HEK293 (cell line): ENCODE measurements at regions not wholly inside any gene's neighbourhood (a gene's known extent, or its start where the extent isn't known, plus 50 kb on each side); places are given as distances from the start of the nearest gene placed in this dataset.

Experiments used
- CTCF ChIA-PET: fragments of 350-600 bp; formaldehyde crosslinking; extraction: SDS; loops from one replicate; lab custom pipeline; 2021; ENCODE audit warnings: antibody characterized with exemption; lab: Yijun Ruan, JAX
- POLR2A ChIA-PET: fragments of 300-600 bp; formaldehyde crosslinking; extraction: SDS; loops from one replicate; lab custom pipeline; 2020; ENCODE audit warnings: antibody characterized with exemption, inconsistent platforms; lab: Yijun Ruan, JAX
- H3K27ac ChIP-seq: fragments of 200-500 bp; sonication (Bioruptor generic); 2 replicates; pipeline ENCODE4 v1.5.1; 2014; ENCODE audit warnings: low read depth, low read length, control low read depth, inconsistent platforms; ENCODE audit errors: extremely low read depth
- H3K36me3 ChIP-seq, 2 experiments: fragments of 200-500 bp in 1 of 2; sonication (Bioruptor generic) in 1 of 2; 1 replicate in 1 of 2; 2 replicates in 1 of 2; pipeline ENCODE4 v1.5.1; 2014 to 2017; ENCODE audit warnings: inconsistent platforms in 2 of 2, low read length in 2 of 2; ENCODE audit not compliant: control insufficient read depth in 2 of 2, insufficient read depth in 1 of 2
- H3K4me1 ChIP-seq: fragments of 200-500 bp; sonication (Bioruptor generic); 2 replicates; pipeline ENCODE4 v1.5.1; 2014; ENCODE audit warnings: mild to moderate bottlenecking, low read length, inconsistent platforms; ENCODE audit not compliant: control insufficient read depth, insufficient read depth
- H3K4me3 ChIP-seq: 2 replicates; pipeline ENCODE4 v1.5.1; 2011; ENCODE audit warnings: low read depth, mild to moderate bottlenecking, control low read depth, low read length, moderate library complexity
- H3K9me3 ChIP-seq: fragments of 200-500 bp; sonication (Bioruptor generic); 2 replicates; pipeline ENCODE4 v1.5.1; 2014; ENCODE audit warnings: low read depth, low read length, inconsistent platforms; ENCODE audit not compliant: control insufficient read depth, insufficient read depth
- FEZF1 ChIP-seq: fragments of 450-650 bp; formaldehyde crosslinking; IDR thresholded peaks from 2 replicates; pipeline ENCODE4 v1.5.1; 2016; ENCODE audit warnings: missing biosample characterization, missing genetic modification characterization
- SALL2 ChIP-seq: fragments of 450-650 bp; formaldehyde crosslinking; IDR thresholded peaks from 2 replicates; pipeline ENCODE4 v1.5.0; 2017; ENCODE audit warnings: missing biosample characterization, mild to moderate bottlenecking, missing genetic modification characterization, borderline replicate concordance
- SCRT1 ChIP-seq: fragments of 450-650 bp; formaldehyde crosslinking; IDR thresholded peaks from 2 replicates; pipeline ENCODE4 v1.5.1; 2016; ENCODE audit warnings: missing biosample characterization, missing genetic modification characterization, borderline replicate concordance
- SP7 ChIP-seq: fragments of 450-650 bp; formaldehyde crosslinking; IDR thresholded peaks from 2 replicates; pipeline ENCODE4 v1.5.1; 2016; ENCODE audit warnings: missing biosample characterization, missing genetic modification characterization
- ZNF10 ChIP-seq: fragments of 450-650 bp; formaldehyde crosslinking; IDR thresholded peaks from 2 replicates; pipeline ENCODE4 v1.5.1; 2017; ENCODE audit warnings: missing biosample characterization, missing genetic modification characterization
- ZNF2 ChIP-seq: fragments of 450-650 bp; formaldehyde crosslinking; IDR thresholded peaks from 2 replicates; pipeline ENCODE4 v1.5.1; 2016; ENCODE audit warnings: missing biosample characterization, missing genetic modification characterization
- ZNF202 ChIP-seq: fragments of 450-650 bp; formaldehyde crosslinking; IDR thresholded peaks from 2 replicates; pipeline ENCODE4 v1.5.1; 2016; ENCODE audit warnings: missing biosample characterization, missing genetic modification characterization, borderline replicate concordance
- ZNF324 ChIP-seq: fragments of 450-650 bp; formaldehyde crosslinking; IDR thresholded peaks from 2 replicates; pipeline ENCODE4 v1.5.1; 2016; ENCODE audit warnings: missing biosample characterization, missing genetic modification characterization
- ZNF391 ChIP-seq: fragments of 450-650 bp; formaldehyde crosslinking; IDR thresholded peaks from 2 replicates; pipeline ENCODE4 v1.5.1; 2016; ENCODE audit warnings: low read depth, missing biosample characterization, missing genetic modification characterization, borderline replicate concordance
- ZNF555 ChIP-seq: fragments of 450-650 bp; formaldehyde crosslinking; conservative IDR thresholded peaks from 2 replicates; pipeline ENCODE4 v1.5.1; 2017; ENCODE audit warnings: missing biosample characterization, mild to moderate bottlenecking, missing genetic modification characterization, inconsistent platforms
- ZNF624 ChIP-seq: fragments of 450-650 bp; formaldehyde crosslinking; IDR thresholded peaks from 2 replicates; pipeline ENCODE4 v1.5.1; 2017; ENCODE audit warnings: missing biosample characterization, missing genetic modification characterization
- ZNF670 ChIP-seq: fragments of 450-650 bp; formaldehyde crosslinking; IDR thresholded peaks from 2 replicates; pipeline ENCODE4 v1.5.1; 2016; ENCODE audit warnings: missing biosample characterization, missing genetic modification characterization, low read depth
- ZNF776 ChIP-seq: fragments of 450-650 bp; formaldehyde crosslinking; IDR thresholded peaks from 2 replicates; pipeline ENCODE4 v1.5.0; 2017; ENCODE audit warnings: missing biosample characterization, missing genetic modification characterization, borderline replicate concordance
- ZNF791 ChIP-seq: fragments of 450-650 bp; formaldehyde crosslinking; IDR thresholded peaks from 2 replicates; pipeline ENCODE4 v1.5.1; 2016; ENCODE audit warnings: missing biosample characterization, missing genetic modification characterization
- ZNF837 ChIP-seq: fragments of 450-650 bp; formaldehyde crosslinking; IDR thresholded peaks from 2 replicates; pipeline ENCODE4 v1.5.1; 2016; ENCODE audit warnings: missing biosample characterization, missing genetic modification characterization
- TF ChIP-seq, protein P1 (sequence below): fragments of 450-650 bp; IDR thresholded peaks from 2 replicates; pipeline ENCODE4 v1.5.1; 2018; ENCODE audit warnings: missing biosample characterization, missing genetic modification characterization
- TF ChIP-seq, protein P2 (sequence below): fragments of 450-650 bp; formaldehyde crosslinking; IDR thresholded peaks from 2 replicates; pipeline ENCODE4 v1.5.1; 2016; ENCODE audit warnings: missing biosample characterization, missing genetic modification characterization
- TF ChIP-seq, protein P3 (sequence below): fragments of 450-650 bp; formaldehyde crosslinking; IDR thresholded peaks from 2 replicates; pipeline ENCODE4 v1.5.1; 2016; ENCODE audit warnings: missing biosample characterization, missing genetic modification characterization, borderline replicate concordance
- TF ChIP-seq, protein P4 (sequence below): fragments of 450-650 bp; formaldehyde crosslinking; IDR thresholded peaks from 2 replicates; pipeline ENCODE4 v1.5.1; 2016; ENCODE audit warnings: missing biosample characterization, missing genetic modification characterization

DNA sequence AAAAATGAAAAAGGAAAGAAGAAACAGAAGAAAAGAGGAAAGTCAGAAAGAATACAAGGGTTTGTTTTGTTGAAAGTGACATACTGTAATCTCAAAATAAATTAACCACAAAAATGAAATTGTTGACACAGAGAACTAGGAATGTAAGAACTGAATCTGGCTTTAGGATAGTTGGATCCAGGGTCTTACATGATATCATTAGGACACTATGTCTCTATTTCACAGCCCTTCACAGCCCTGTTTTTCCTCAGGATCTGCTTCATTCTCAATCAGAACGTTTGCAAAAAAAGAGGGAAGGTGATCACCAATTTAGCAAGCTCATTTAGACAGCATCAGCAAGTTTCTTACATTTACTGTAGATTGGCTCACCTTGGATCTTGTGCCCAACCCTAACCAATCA is 188.5 kb upstream of the NREP start:
- TF ChIP-seq ZNF791 (no peak), ZNF391 (no peak), ZNF624 (tag by site-specific recombination) (no peak), ZNF555 (no peak), SP7 (tag by site-specific recombination) (no peak), ZNF776 (no peak), ZNF670 (tag by site-specific recombination) (no peak)
- TF ChIP-seq, protein P1, sequence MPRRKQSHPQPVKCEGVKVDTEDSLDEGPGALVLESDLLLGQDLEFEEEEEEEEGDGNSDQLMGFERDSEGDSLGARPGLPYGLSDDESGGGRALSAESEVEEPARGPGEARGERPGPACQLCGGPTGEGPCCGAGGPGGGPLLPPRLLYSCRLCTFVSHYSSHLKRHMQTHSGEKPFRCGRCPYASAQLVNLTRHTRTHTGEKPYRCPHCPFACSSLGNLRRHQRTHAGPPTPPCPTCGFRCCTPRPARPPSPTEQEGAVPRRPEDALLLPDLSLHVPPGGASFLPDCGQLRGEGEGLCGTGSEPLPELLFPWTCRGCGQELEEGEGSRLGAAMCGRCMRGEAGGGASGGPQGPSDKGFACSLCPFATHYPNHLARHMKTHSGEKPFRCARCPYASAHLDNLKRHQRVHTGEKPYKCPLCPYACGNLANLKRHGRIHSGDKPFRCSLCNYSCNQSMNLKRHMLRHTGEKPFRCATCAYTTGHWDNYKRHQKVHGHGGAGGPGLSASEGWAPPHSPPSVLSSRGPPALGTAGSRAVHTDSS (tag by site-specific recombination) = no peak
- CTCF ChIA-PET = no interaction called here
- Histone ChIP-seq H3K4me3 (no peak overlapping the region), H3K9me3 (no peaks in the 10 kb centered on the region), H3K36me3 (no peaks in the 10 kb centered on the region), H3K4me1 (no peaks in the 10 kb centered on the region), H3K27ac (no peak overlapping the region)
- POLR2A ChIA-PET = no interaction called here

DNA sequence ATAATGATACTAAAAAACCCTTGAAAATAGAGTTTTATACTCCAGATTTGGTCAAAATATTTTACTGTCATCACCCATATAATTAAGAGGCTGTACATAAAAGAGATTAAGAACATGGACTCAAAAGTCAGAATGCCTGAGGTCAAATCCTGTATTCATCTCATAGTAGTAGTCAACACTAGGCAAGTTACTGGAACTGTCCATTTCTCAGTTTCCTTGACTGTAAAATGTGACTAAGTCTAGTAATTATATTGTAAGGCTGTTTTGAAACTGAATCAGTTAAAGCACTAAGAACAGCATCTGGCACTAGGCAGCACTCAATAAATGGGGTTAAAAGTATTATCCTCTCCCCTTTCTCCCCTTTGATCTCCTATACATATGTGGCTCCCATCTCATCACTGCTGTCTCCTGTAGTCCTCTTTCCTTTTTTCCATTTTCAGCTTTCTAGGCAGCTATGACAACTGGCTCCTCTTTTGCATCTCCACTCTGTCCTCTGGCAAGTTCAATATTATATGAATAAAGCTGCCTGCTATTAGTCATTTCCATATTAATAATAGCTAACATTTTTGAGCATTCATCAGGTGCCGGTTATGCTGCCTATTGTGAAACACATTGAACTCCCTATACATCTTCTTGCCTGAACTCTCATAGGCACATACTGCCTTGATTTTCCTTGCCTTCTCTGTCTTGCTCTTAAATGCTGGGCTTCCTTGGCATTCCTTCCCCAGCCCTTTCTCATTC is 185.8 kb upstream of the NREP start:
- Histone ChIP-seq H3K9me3 (no peaks in the 10 kb centered on the region), H3K27ac (no peak overlapping the region), H3K36me3 (no peaks in the 10 kb centered on the region), H3K4me1 (no peaks in the 10 kb centered on the region), H3K4me3 (no peak overlapping the region)
- TF ChIP-seq SCRT1 (tag by site-specific recombination) = no peak
- peak; percentile 79 for TF ChIP-seq ZNF10 (tag by site-specific recombination)
- POLR2A ChIA-PET = no interaction called here
- CTCF ChIA-PET = no interaction called here

DNA sequence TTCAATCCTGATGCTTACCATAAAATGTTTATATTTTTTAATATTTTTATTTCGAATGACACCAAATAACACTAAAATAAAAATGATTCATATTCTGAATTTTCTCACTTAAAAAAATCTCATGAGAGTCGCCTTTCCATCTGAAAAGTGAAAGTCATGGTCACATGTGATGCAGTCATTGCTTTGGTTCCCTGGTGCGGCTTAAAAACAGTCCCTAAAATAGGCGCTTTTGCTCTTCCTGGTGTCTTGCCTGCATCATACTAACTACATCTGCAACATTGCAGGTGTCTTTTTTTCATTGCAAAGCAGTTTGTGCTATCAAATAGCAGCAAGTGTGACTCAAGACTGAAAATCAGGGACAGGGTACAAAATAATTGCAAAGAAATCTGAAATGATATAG is 185.2 kb upstream of the NREP start:
- POLR2A ChIA-PET = no interaction called here
- H3K4me1 ChIP-seq = no peaks in the 10 kb centered on the region
- H3K27ac ChIP-seq = no peak overlapping the region

More for the DNA sequence above, 185.2 kb upstream of the NREP start:
- Histone ChIP-seq H3K36me3 (no peaks in the 10 kb centered on the region), H3K4me3 (no peak overlapping the region), H3K9me3 (no peaks in the 10 kb centered on the region)
- no peak for TF ChIP-seq ZNF324
- no peak for TF ChIP-seq FEZF1 (tag by site-specific recombination)
- TF ChIP-seq, protein P2, sequence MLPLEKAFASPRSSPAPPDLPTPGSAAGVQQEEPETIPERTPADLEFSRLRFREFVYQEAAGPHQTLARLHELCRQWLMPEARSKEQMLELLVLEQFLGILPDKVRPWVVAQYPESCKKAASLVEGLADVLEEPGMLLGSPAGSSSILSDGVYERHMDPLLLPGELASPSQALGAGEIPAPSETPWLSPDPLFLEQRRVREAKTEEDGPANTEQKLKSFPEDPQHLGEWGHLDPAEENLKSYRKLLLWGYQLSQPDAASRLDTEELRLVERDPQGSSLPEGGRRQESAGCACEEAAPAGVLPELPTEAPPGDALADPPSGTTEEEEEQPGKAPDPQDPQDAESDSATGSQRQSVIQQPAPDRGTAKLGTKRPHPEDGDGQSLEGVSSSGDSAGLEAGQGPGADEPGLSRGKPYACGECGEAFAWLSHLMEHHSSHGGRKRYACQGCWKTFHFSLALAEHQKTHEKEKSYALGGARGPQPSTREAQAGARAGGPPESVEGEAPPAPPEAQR = no peak
- no peak for TF ChIP-seq ZNF202 (tag by site-specific recombination)
- no peak for TF ChIP-seq SALL2
- no peak for TF ChIP-seq ZNF837 (tag by site-specific recombination)
- TF ChIP-seq ZNF2 = no peak
- TF ChIP-seq, protein P3, sequence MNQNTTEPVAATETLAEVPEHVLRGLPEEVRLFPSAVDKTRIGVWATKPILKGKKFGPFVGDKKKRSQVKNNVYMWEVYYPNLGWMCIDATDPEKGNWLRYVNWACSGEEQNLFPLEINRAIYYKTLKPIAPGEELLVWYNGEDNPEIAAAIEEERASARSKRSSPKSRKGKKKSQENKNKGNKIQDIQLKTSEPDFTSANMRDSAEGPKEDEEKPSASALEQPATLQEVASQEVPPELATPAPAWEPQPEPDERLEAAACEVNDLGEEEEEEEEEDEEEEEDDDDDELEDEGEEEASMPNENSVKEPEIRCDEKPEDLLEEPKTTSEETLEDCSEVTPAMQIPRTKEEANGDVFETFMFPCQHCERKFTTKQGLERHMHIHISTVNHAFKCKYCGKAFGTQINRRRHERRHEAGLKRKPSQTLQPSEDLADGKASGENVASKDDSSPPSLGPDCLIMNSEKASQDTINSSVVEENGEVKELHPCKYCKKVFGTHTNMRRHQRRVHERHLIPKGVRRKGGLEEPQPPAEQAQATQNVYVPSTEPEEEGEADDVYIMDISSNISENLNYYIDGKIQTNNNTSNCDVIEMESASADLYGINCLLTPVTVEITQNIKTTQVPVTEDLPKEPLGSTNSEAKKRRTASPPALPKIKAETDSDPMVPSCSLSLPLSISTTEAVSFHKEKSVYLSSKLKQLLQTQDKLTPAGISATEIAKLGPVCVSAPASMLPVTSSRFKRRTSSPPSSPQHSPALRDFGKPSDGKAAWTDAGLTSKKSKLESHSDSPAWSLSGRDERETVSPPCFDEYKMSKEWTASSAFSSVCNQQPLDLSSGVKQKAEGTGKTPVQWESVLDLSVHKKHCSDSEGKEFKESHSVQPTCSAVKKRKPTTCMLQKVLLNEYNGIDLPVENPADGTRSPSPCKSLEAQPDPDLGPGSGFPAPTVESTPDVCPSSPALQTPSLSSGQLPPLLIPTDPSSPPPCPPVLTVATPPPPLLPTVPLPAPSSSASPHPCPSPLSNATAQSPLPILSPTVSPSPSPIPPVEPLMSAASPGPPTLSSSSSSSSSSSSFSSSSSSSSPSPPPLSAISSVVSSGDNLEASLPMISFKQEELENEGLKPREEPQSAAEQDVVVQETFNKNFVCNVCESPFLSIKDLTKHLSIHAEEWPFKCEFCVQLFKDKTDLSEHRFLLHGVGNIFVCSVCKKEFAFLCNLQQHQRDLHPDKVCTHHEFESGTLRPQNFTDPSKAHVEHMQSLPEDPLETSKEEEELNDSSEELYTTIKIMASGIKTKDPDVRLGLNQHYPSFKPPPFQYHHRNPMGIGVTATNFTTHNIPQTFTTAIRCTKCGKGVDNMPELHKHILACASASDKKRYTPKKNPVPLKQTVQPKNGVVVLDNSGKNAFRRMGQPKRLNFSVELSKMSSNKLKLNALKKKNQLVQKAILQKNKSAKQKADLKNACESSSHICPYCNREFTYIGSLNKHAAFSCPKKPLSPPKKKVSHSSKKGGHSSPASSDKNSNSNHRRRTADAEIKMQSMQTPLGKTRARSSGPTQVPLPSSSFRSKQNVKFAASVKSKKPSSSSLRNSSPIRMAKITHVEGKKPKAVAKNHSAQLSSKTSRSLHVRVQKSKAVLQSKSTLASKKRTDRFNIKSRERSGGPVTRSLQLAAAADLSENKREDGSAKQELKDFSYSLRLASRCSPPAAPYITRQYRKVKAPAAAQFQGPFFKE (tag by site-specific recombination) = no peak
- TF ChIP-seq, protein P4, sequence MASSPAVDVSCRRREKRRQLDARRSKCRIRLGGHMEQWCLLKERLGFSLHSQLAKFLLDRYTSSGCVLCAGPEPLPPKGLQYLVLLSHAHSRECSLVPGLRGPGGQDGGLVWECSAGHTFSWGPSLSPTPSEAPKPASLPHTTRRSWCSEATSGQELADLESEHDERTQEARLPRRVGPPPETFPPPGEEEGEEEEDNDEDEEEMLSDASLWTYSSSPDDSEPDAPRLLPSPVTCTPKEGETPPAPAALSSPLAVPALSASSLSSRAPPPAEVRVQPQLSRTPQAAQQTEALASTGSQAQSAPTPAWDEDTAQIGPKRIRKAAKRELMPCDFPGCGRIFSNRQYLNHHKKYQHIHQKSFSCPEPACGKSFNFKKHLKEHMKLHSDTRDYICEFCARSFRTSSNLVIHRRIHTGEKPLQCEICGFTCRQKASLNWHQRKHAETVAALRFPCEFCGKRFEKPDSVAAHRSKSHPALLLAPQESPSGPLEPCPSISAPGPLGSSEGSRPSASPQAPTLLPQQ = no peak
- CTCF ChIA-PET = no interaction called here
